Gastrocnemius medialis (tissue), 4 donors: ENCODE measurements at regions not wholly inside any gene's neighbourhood (a gene's known extent, or its start where the extent isn't known, plus 50 kb on each side); places are given as distances from the start of the nearest gene placed in this dataset.

Experiments
- ATAC-seq, 2 donors: fragments of 150-250 bp; one replicate each; pipeline ENCODE4 v1.9.1; 2016
- DNase-seq, 2 donors: peaks; one replicate each; pipeline ENCODE4 v3.0.0-alpha.2; 2019
- H3K27ac ChIP-seq, 4 donors: fragments of 200-600 bp; sonication (generic); 1 replicate in 1 of 4; 2 replicates in 3 of 4; pipeline ENCODE4 v1.5.1; 2016 to 2018; ENCODE audit warnings: mild to moderate bottlenecking in 2 of 4, moderate library complexity in 1 of 4
- H3K27me3 ChIP-seq, 3 donors: fragments of 200-600 bp; sonication (generic) in 2 of 3; 1 replicate in 1 of 3; 2 replicates in 2 of 3; pipeline versions ENCODE4 v1.5.1 to v1.6.0; 2016 to 2019; ENCODE audit warnings: mild to moderate bottlenecking in 1 of 3, moderate library complexity in 1 of 3
- H3K36me3 ChIP-seq, 2 donors: fragments of 200-600 bp; sonication (generic) in 1 of 2; one replicate each; pipeline ENCODE4 v1.5.1; 2017 to 2018
- H3K4me1 ChIP-seq, 2 donors: fragments of 200-600 bp; sonication (generic) in 1 of 2; one replicate each; pipeline ENCODE4 v1.5.1; 2016 to 2017; ENCODE audit warnings: mild to moderate bottlenecking in 2 of 2
- H3K4me3 ChIP-seq, 4 donors: fragments of 200-600 bp; sonication (generic) in 3 of 4; 1 replicate in 1 of 4; 2 replicates in 3 of 4; pipeline ENCODE4 v1.5.1; 2016 to 2019; ENCODE audit warnings: mild to moderate bottlenecking in 2 of 4
- H3K9me3 ChIP-seq, 3 donors: fragments of 200-600 bp; sonication (generic) in 2 of 3; 1 replicate in 1 of 3; 2 replicates in 2 of 3; pipeline ENCODE4 v1.5.1; 2016 to 2019
- POLR2A ChIP-seq, 2 donors: fragments of 450-650 bp; IDR thresholded peaks; one replicate each; pipeline ENCODE4 v1.6.1; 2017; ENCODE audit warnings: antibody characterized with exemption in 2 of 2, mild to moderate bottlenecking in 2 of 2, moderate library complexity in 2 of 2
- in situ Hi-C, 4 donors: fragments of 200-750 bp; cut with MboI; loops; one replicate each; pipeline versions ENCODE4 v1.15.0 to v1.8.0; 2017; ENCODE audit warnings: low sequenced_read_pairs in 4 of 4
- intact Hi-C: fragments of 100-400 bp; cut with DNase I; formaldehyde crosslinking; loops from one replicate; pipeline ENCODE4 v1.15.1; 2023; ENCODE audit warnings: low total_unique reads
- TF ChIP-seq, protein P1 (sequence below), 5 experiments: fragments of 450-650 bp in 3 of 5; fragments of 200-600 bp in 2 of 5; sonication (generic) in 2 of 5; IDR thresholded peaks in 4 of 5; conservative IDR thresholded peaks in 1 of 5; 1 replicate in 4 of 5; 2 replicates in 1 of 5; pipeline ENCODE4 v1.5.1; 2016 to 2019; ENCODE audit warnings: antibody characterized with exemption in 5 of 5, mild to moderate bottlenecking in 3 of 5, moderate library complexity in 3 of 5

- Histone ChIP-seq H3K4me1 (no peaks in the 10 kb centered on the region), H3K27ac (no peak overlapping the region), H3K9me3 (no peaks in the 10 kb centered on the region), H3K27me3 (no peaks in the 10 kb centered on the region), H3K4me3 (no peak overlapping the region), H3K36me3 (no peaks in the 10 kb centered on the region)
- in situ Hi-C loops (no loop called here), intact Hi-C loops (no loop called here)
- ATAC-seq (no peak), DNase-seq (no peak)
- TF ChIP-seq POLR2A (IDR thresholded peaks at IDR 0.05): no peak
- TF ChIP-seq, protein P1, sequence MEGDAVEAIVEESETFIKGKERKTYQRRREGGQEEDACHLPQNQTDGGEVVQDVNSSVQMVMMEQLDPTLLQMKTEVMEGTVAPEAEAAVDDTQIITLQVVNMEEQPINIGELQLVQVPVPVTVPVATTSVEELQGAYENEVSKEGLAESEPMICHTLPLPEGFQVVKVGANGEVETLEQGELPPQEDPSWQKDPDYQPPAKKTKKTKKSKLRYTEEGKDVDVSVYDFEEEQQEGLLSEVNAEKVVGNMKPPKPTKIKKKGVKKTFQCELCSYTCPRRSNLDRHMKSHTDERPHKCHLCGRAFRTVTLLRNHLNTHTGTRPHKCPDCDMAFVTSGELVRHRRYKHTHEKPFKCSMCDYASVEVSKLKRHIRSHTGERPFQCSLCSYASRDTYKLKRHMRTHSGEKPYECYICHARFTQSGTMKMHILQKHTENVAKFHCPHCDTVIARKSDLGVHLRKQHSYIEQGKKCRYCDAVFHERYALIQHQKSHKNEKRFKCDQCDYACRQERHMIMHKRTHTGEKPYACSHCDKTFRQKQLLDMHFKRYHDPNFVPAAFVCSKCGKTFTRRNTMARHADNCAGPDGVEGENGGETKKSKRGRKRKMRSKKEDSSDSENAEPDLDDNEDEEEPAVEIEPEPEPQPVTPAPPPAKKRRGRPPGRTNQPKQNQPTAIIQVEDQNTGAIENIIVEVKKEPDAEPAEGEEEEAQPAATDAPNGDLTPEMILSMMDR (IDR thresholded peaks at IDR 0.05 in 4 of 5, conservative IDR thresholded peaks at IDR 0.05 in 1 of 5): no peak
Observed at GRCh38 chr10:105351187-105351586, 710.1 kb downstream of the SORCS3 start.

- Histone ChIP-seq H3K4me3 (no peak overlapping the region), H3K36me3 (no peaks in the 10 kb centered on the region), H3K27me3 (no peaks in the 10 kb centered on the region), H3K9me3 (no peaks in the 10 kb centered on the region), H3K4me1 (no peaks in the 10 kb centered on the region), H3K27ac (no peak overlapping the region)
- in situ Hi-C loops: no loop called here
- ATAC-seq: no peak
- TF ChIP-seq, protein P1 (IDR thresholded peaks at IDR 0.05 in 4 of 5, conservative IDR thresholded peaks at IDR 0.05 in 1 of 5): no peak
- no peak for TF ChIP-seq POLR2A (IDR thresholded peaks at IDR 0.05)
- intact Hi-C loops: no loop called here
- no peak for DNase-seq
Observed at GRCh38 chr10:105347487-105347886, 706.4 kb downstream of the SORCS3 start.

DNA sequence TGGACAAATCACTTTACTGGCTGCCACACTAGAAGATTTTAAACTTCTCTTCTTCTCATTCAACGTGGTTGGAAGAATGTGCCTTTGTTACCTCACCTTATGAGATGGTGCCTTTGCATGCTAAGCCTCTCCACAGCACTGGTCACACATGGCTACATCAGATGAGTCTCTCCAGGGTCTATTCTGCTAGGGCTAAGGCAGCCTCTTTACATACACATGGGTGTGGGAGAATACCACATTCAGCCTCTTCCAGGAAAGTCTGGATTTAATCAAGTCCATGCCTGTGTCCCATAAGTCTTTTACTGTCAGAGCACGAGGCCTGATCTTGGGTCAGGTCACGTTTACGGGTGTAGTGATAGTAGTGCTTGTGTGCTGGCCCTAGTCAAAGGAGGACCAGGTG is 701.5 kb downstream of the SORCS3 start:
- intact Hi-C loops (no loop called here), in situ Hi-C loops (no loop called here)
- Histone ChIP-seq H3K36me3 (no peaks in the 10 kb centered on the region), H3K9me3 (no peaks in the 10 kb centered on the region), H3K27ac (no peak overlapping the region), H3K4me1 (no peaks in the 10 kb centered on the region), H3K27me3 (no peaks in the 10 kb centered on the region), H3K4me3 (no peak overlapping the region)
- no peak for TF ChIP-seq POLR2A (IDR thresholded peaks at IDR 0.05)
- TF ChIP-seq, protein P1 (IDR thresholded peaks at IDR 0.05 in 4 of 5, conservative IDR thresholded peaks at IDR 0.05 in 1 of 5): no peak
- DNase-seq (no peak), ATAC-seq (no peak)

GRCh38 chr10:105339669-105340068 is 698.6 kb downstream of the SORCS3 start:
- H3K4me3 ChIP-seq: no peak overlapping the region
- H3K4me1 ChIP-seq: no peaks in the 10 kb centered on the region
- H3K27me3 ChIP-seq: no peaks in the 10 kb centered on the region
- DNase-seq: no peak
- intact Hi-C loops: no loop called here
- H3K27ac ChIP-seq: no peak overlapping the region
- H3K9me3 ChIP-seq: no peaks in the 10 kb centered on the region
- no peak for ATAC-seq
- TF ChIP-seq, protein P1 (IDR thresholded peaks at IDR 0.05 in 4 of 5, conservative IDR thresholded peaks at IDR 0.05 in 1 of 5): no peak
- TF ChIP-seq POLR2A (IDR thresholded peaks at IDR 0.05): no peak
- in situ Hi-C loops: no loop called here
- no peaks in the 10 kb centered on the region for H3K36me3 ChIP-seq

- DNase-seq (no peak), ATAC-seq (no peak)
- TF ChIP-seq POLR2A (IDR thresholded peaks at IDR 0.05): no peak
- TF ChIP-seq, protein P1 (IDR thresholded peaks at IDR 0.05 in 4 of 5, conservative IDR thresholded peaks at IDR 0.05 in 1 of 5): no peak
- Histone ChIP-seq H3K27me3 (no peaks in the 10 kb centered on the region), H3K4me1 (no peaks in the 10 kb centered on the region), H3K27ac (no peak overlapping the region), H3K9me3 (no peaks in the 10 kb centered on the region), H3K36me3 (no peaks in the 10 kb centered on the region), H3K4me3 (no peak overlapping the region)
- intact Hi-C loops: no loop called here
- in situ Hi-C loops: no loop called here
Observed at GRCh38 chr10:105328503-105329133, 687.5 kb downstream of the SORCS3 start.
